Right ventricle myocardium inferior (tissue), 1 donor: ENCODE measurements at regions not wholly inside any gene's neighbourhood (a gene's known extent, or its start where the extent isn't known, plus 50 kb on each side); places are given as distances from the start of the nearest gene placed in this dataset.

Experiments
- ATAC-seq: fragments of 200-7000 bp; cut with Tn5 transposase; one replicate; pipeline ENCODE4 v1.9.1; 2020; ENCODE audit warnings: mild to moderate bottlenecking, moderate library complexity
- DNase-seq: peaks from one replicate; pipeline ENCODE4 v3.0.0; 2021; ENCODE audit errors: missing footprints
- intact Hi-C: fragments of 100-400 bp; cut with DNase I; formaldehyde crosslinking; loops from one replicate; pipeline ENCODE4 v1.11.0; 2022
- donor health status: DM: no; HTN: yes; CAD: no; lungs with severe emphysema.

GRCh38 chr1:81554108-81554507 lies 246.6 kb upstream of the ADGRL2 start:
- intact Hi-C loops, result loop anchor here (5.0 kb wide), 1 partner anchor 203 kb away; no protein-coding TSS in a partner anchor
- no peak for ATAC-seq
- no peak for DNase-seq

GRCh38 chr1:81553503-81553902 lies 247.2 kb upstream of the ADGRL2 start:
- intact Hi-C loops, result loop anchor here (5.0 kb wide), 1 partner anchor 204 kb away; no protein-coding TSS in a partner anchor
- DNase-seq (no peak), ATAC-seq (no peak)

- no peak for DNase-seq
- intact Hi-C loops, result loop anchor here (5.0 kb wide), 1 partner anchor 205 kb away; no protein-coding TSS in a partner anchor
Measured at GRCh38 chr1:81551946-81552345, 248.8 kb upstream of the ADGRL2 start.

GRCh38 chr1:81550753-81551152 lies 250.0 kb upstream of the ADGRL2 start:
- ATAC-seq (no peak), DNase-seq (no peak)
- intact Hi-C loops, result loop anchor here (5.0 kb wide), 1 partner anchor 207 kb away; no protein-coding TSS in a partner anchor

More at GRCh38 chr1:81551946-81552345, 248.8 kb upstream of the ADGRL2 start:
- no peak for ATAC-seq

- intact Hi-C loops, result loop anchor here (2.0 to 10.0 kb wide), 3 partner anchors 208 to 395 kb away; partner anchors contain the start of gene ADGRL2
- ATAC-seq (peak; percentile 60), DNase-seq (no peak)
Measured at GRCh38 chr1:81549588-81550127, 251.1 kb upstream of the ADGRL2 start.

GRCh38 chr1:81548918-81549587 lies 251.7 kb upstream of the ADGRL2 start:
- intact Hi-C loops, result loop anchor here (2.0 to 10.0 kb wide), 2 partner anchors 252 to 396 kb away; partner anchors contain the start of gene ADGRL2
- DNase-seq (no peak), ATAC-seq (no peak)

- intact Hi-C loops, result loop anchor here (2.0 to 10.0 kb wide), 2 partner anchors 253 to 397 kb away; partner anchors contain the start of gene ADGRL2
- no peak for DNase-seq
- peak; percentile 54 for ATAC-seq
Measured at GRCh38 chr1:81547912-81548303, 252.8 kb upstream of the ADGRL2 start.

- ATAC-seq, result peak; percentile 48
- intact Hi-C loops, result loop anchor here (10.0 kb wide), 1 partner anchor 397 kb away; no protein-coding TSS in a partner anchor
- DNase-seq, result no peak
Measured at GRCh38 chr1:81547261-81547911, 253.3 kb upstream of the ADGRL2 start.

GRCh38 chr1:81545734-81546133 lies 255.0 kb upstream of the ADGRL2 start:
- ATAC-seq (no peak), DNase-seq (no peak)
- intact Hi-C loops, result loop anchor here (10.0 kb wide), 1 partner anchor 399 kb away; no protein-coding TSS in a partner anchor

GRCh38 chr1:81543764-81544163 lies 257.0 kb upstream of the ADGRL2 start:
- DNase-seq, result no peak
- no peak for ATAC-seq
- intact Hi-C loops, result loop anchor here (10.0 kb wide), 1 partner anchor 401 kb away; no protein-coding TSS in a partner anchor

- DNase-seq (no peak), ATAC-seq (no peak)
- intact Hi-C loops, result loop anchor here (10.0 kb wide), 1 partner anchor 403 kb away; no protein-coding TSS in a partner anchor
Measured at GRCh38 chr1:81542196-81542595, 258.5 kb upstream of the ADGRL2 start.

- no peak for ATAC-seq
- intact Hi-C loops, result loop anchor here (10.0 kb wide), 1 partner anchor 405 kb away; no protein-coding TSS in a partner anchor
Measured at GRCh38 chr1:81540216-81540615, 260.5 kb upstream of the ADGRL2 start.

GRCh38 chr1:81529014-81529413 lies 271.7 kb upstream of the ADGRL2 start:
- ATAC-seq (no peak), DNase-seq (no peak)
- intact Hi-C loops, result no loop called here

More at GRCh38 chr1:81540216-81540615, 260.5 kb upstream of the ADGRL2 start:
- DNase-seq, result no peak

- intact Hi-C loops, result no loop called here
- DNase-seq (no peak), ATAC-seq (no peak)
Measured at GRCh38 chr1:81525085-81525484, 275.6 kb upstream of the ADGRL2 start.

GRCh38 chr1:81519987-81520386 lies 280.7 kb upstream of the ADGRL2 start:
- no peak for DNase-seq
- ATAC-seq, result no peak
- intact Hi-C loops, result no loop called here

GRCh38 chr1:81517987-81518386 lies 282.7 kb upstream of the ADGRL2 start:
- intact Hi-C loops, result no loop called here
- DNase-seq (no peak), ATAC-seq (peak; percentile 72)

- no peak for DNase-seq
Measured at GRCh38 chr1:81513796-81514354, 286.9 kb upstream of the ADGRL2 start.

GRCh38 chr1:81512252-81513003 lies 288.3 kb upstream of the ADGRL2 start:
- no peak for DNase-seq
- ATAC-seq, result no peak
- intact Hi-C loops, result no loop called here

More at GRCh38 chr1:81513796-81514354, 286.9 kb upstream of the ADGRL2 start:
- intact Hi-C loops, result no loop called here
- ATAC-seq, result no peak
